ENCODE measurements at regions not wholly inside any gene's neighbourhood (a gene's known extent, or its start where the extent isn't known, plus 50 kb on each side); places are given as distances from the start of the nearest gene placed in this dataset.

- no peak for TF ChIP-seq GABPA (IDR thresholded peaks at IDR 0.05; ENCODE audit: low read depth)
- no peak for TF ChIP-seq MAX (IDR thresholded peaks at IDR 0.05; ENCODE audit: low read depth)
- CTCF ChIA-PET: no interaction called here
- no peak overlapping the region for H3K4me2 ChIP-seq
- no peak overlapping the region for H2AFZ ChIP-seq (ENCODE audit: low read depth)
- no peaks in the 10 kb centered on the region for H3K9me2 ChIP-seq
- H3K4me3 ChIP-seq (ENCODE audit: low read depth in 2 of 2, low read length in 1 of 2): no peak overlapping the region
- no peaks in the 10 kb centered on the region for H3K9me3 ChIP-seq
- no peaks in the 10 kb centered on the region for H4K20me1 ChIP-seq (ENCODE audit: insufficient read depth)
- H3K79me2 ChIP-seq (ENCODE audit: insufficient read depth): no peaks in the 10 kb centered on the region
- POLR2A ChIA-PET: interaction anchor here (0.6 kb wide), 1 partner anchor 225 kb away, joined by 3 read pairs; no protein-coding TSS in a partner anchor
- no peaks in the 10 kb centered on the region for H3K27me3 ChIP-seq (ENCODE audit: insufficient read depth)
- WGBS (ENCODE audit: low lambda C conversion rate): 64% methylated on average over 2 of the region's 3 CpGs
- no peak overlapping the region for H3K27ac ChIP-seq (ENCODE audit: low read depth in 2 of 2, low read length in 1 of 2)
- H3K9ac ChIP-seq: no peak overlapping the region
- no peak for DNase-seq
- no peaks in the 10 kb centered on the region for H3K36me3 ChIP-seq (replicated peaks in 1 of 2; ENCODE audit: control insufficient read depth in 1 of 2, insufficient read depth in 2 of 2, low read length in 1 of 2)
- H3K4me1 ChIP-seq (ENCODE audit: control insufficient read depth in 1 of 2, insufficient read depth in 2 of 2, low read depth in 1 of 2, low read length in 1 of 2): no peaks in the 10 kb centered on the region
- H3F3A ChIP-seq (replicated peaks; ENCODE audit: insufficient read depth): no peaks in the 10 kb centered on the region
Observed at GRCh38 chr4:157678478-157678877, 457.9 kb downstream of the GRIA2 start.

DNA sequence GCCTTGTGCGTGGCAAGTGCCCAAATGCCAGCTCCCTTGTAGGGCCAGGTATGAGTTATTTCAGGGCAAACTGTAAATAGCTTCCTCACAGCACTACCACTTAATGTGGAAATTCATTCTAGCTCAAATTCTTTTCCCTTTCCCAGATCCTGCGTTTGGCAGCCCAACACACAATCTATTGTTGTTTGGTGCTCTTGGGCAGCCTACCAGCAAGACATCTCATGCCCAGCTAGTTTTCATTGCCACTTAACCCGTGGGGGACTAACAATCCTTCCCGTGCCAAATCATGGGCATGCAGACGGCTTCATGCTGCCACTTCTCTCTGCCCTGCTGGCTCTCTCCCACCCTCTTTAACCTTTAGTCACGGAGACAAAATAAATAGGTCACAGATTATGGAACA lies 454.2 kb downstream of the GRIA2 start:
- Histone ChIP-seq H3F3A (replicated peaks; ENCODE audit: insufficient read depth) (no peaks in the 10 kb centered on the region), H3K9me2 (no peaks in the 10 kb centered on the region), H3K79me2 (ENCODE audit: insufficient read depth) (no peaks in the 10 kb centered on the region), H3K9ac (no peak overlapping the region), H3K27ac (ENCODE audit: low read depth in 2 of 2, low read length in 1 of 2) (no peak overlapping the region), H3K4me2 (no peak overlapping the region), H3K9me3 (no peaks in the 10 kb centered on the region), H2AFZ (ENCODE audit: low read depth) (no peak overlapping the region), H4K20me1 (ENCODE audit: insufficient read depth) (no peaks in the 10 kb centered on the region), H3K27me3 (ENCODE audit: insufficient read depth) (no peaks in the 10 kb centered on the region), H3K36me3 (replicated peaks in 1 of 2; ENCODE audit: control insufficient read depth in 1 of 2, insufficient read depth in 2 of 2, low read length in 1 of 2) (no peaks in the 10 kb centered on the region), H3K4me1 (ENCODE audit: control insufficient read depth in 1 of 2, insufficient read depth in 2 of 2, low read depth in 1 of 2, low read length in 1 of 2) (no peaks in the 10 kb centered on the region), H3K4me3 (ENCODE audit: low read depth in 2 of 2, low read length in 1 of 2) (no peak overlapping the region)
- no peak for DNase-seq
- POLR2A ChIA-PET: no interaction called here
- CTCF ChIA-PET: no interaction called here
- TF ChIP-seq EZH2phosphoT487 (IDR thresholded peaks at IDR 0.05; ENCODE audit: borderline replicate concordance, low read depth) (no peak), FOSL2 (IDR thresholded peaks at IDR 0.05; ENCODE audit: borderline replicate concordance, low read depth) (no peak), JUND (IDR thresholded peaks at IDR 0.05) (no peak), RFX5 (IDR thresholded peaks at IDR 0.05; ENCODE audit: low read length) (no peak), NFIC (IDR thresholded peaks at IDR 0.05; ENCODE audit: borderline replicate concordance) (no peak), RAD21 (IDR thresholded peaks at IDR 0.05; ENCODE audit: low read length) (no peak), NRF1 (IDR thresholded peaks at IDR 0.05; ENCODE audit: low read depth, low read length) (no peak), SIN3A (IDR thresholded peaks at IDR 0.05; ENCODE audit: borderline replicate concordance, low read depth, low read length) (no peak), FOXM1 (IDR thresholded peaks at IDR 0.05; ENCODE audit: low read depth) (no peak), CTCF (IDR thresholded peaks at IDR 0.05) (no peak), USF1 (IDR thresholded peaks at IDR 0.05; ENCODE audit: borderline replicate concordance, low read depth) (no peak), POLR2AphosphoS5 (IDR thresholded peaks at IDR 0.05; ENCODE audit: low read depth, low read length) (no peak), CHD2 (IDR thresholded peaks at IDR 0.05; ENCODE audit: low read length, partially characterized antibody) (no peak), GATA2 (CRISPR knock-in tag; IDR thresholded peaks at IDR 0.05) (no peak), RXRA (IDR thresholded peaks at IDR 0.05; ENCODE audit: borderline replicate concordance, low read depth) (no peak), ELF1 (IDR thresholded peaks at IDR 0.05) (no peak)
- TF ChIP-seq, protein P1, sequence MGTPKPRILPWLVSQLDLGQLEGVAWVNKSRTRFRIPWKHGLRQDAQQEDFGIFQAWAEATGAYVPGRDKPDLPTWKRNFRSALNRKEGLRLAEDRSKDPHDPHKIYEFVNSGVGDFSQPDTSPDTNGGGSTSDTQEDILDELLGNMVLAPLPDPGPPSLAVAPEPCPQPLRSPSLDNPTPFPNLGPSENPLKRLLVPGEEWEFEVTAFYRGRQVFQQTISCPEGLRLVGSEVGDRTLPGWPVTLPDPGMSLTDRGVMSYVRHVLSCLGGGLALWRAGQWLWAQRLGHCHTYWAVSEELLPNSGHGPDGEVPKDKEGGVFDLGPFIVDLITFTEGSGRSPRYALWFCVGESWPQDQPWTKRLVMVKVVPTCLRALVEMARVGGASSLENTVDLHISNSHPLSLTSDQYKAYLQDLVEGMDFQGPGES (IDR thresholded peaks at IDR 0.05; ENCODE audit: low read depth, low read length): no peak
- WGBS (ENCODE audit: low lambda C conversion rate): 47% methylated on average over 6 of the region's 6 CpGs
